CMK (cell line): ENCODE measurements at regions not wholly inside any gene's neighbourhood (a gene's known extent, or its start where the extent isn't known, plus 50 kb on each side); places are given as distances from the start of the nearest gene placed in this dataset.
A peak's percentile ranks its signal among the peaks of the same experiment; 100 is the strongest.
"Not testable (repeated sequence)": the region's sequence is repeated elsewhere in the genome, so short reads cannot be mapped to it uniquely, and the experiment has no call there.

Experiments
- DNase-seq: peaks from one replicate; pipeline ENCODE4 v3.0.0-alpha.2; 2010; ENCODE audit warnings: low read depth

DNA sequence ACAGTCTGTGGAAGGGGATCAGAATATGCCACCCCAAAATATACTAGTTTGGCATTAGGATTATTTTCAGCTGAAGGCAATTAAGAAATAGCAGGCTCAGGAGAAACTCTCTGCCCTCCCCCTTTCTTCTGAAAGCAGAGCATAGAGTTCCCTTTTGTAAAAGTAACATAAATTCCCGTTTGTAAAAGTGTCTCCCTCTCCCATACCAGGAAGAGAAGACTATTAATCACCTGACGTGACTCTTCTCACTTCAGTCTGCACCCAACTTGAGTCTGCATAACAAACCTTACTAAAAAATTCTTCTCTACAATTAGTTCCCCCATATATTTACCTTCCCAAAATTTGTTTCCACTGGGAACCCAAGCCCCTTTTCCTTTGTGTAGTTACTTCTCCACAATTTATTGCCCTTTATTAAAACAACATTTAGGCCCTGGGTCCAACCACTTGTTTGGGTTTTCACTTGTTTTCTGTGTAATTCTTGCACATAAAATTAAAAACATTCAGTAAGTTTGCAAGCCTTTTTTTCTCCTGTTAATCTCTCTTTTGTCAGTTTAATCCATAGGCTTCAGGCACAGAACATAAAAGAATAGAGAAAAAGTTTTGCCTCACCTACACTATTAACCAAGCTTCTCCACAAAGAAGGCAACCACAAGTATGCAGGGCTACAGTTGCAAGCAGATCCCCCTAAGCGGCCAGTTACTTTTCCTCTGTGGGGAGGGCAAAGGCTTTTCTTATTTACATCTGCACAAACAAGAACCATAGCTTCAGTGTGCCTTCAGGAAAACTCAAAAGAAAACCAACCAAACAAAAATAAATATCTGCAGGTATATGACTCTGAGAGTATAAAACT, 73.8 kb upstream of the EPCAM start:
- no peak for DNase-seq

DNA sequence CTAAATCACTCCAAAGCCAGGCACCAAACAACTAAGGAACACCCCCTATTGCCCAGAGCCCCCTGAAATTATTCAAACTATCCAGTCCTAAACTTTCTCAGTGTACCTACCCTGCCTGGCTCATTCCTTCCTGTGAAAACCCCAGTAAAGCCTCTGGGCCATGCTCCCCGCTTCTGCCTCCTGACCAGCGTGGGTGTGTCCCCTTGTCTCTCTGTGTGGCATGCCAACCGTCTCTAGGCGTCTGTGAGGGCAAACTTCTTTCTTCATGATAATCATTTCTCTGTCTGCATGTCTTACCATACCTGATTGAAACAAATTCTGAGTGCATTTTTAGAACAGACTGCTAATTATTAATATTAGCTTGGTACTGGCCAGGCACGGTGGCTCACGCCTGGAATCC, 75.1 kb upstream of the EPCAM start:
- no peak for DNase-seq

DNA sequence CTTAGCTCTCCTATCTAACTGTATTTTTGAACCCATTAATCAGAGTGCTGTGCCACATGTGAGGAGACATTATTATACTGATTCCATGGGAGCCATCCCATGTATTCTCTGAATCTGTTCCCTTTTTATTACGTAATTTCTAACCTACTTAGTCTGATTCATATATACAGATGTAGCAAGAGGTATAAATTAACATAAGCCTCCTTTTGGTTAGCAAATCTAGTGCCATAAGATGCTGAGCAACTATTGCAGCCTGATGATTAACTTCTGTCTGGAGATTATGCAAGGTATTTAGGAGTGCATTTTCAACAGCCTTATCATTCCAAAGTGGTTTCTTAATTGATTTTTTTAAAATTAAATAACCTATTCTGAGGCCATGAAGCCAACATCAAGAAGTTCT, 80.2 kb upstream of the EPCAM start:
- DNase-seq, result no peak

DNA sequence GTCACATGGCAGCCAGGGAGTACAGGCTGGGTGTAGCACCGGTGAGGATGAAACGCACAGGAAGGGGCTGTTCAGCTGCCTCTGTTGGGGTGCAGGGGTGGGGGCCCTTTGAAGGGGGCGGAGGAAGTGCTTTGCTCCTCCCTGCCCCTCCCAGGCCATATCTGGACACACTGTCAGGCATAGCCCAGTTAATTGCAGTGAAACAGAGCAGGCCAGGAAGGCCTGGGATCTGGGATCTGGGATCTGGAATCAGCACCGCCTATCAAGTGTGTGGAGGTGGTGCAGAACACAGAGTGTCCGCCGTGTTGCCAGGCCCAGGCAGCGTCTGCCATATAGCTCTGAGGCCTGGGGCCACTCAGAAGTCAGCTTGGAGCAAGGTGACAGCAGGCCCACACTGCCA, 85.5 kb upstream of the EPCAM start:
- DNase-seq, result no peak

DNA sequence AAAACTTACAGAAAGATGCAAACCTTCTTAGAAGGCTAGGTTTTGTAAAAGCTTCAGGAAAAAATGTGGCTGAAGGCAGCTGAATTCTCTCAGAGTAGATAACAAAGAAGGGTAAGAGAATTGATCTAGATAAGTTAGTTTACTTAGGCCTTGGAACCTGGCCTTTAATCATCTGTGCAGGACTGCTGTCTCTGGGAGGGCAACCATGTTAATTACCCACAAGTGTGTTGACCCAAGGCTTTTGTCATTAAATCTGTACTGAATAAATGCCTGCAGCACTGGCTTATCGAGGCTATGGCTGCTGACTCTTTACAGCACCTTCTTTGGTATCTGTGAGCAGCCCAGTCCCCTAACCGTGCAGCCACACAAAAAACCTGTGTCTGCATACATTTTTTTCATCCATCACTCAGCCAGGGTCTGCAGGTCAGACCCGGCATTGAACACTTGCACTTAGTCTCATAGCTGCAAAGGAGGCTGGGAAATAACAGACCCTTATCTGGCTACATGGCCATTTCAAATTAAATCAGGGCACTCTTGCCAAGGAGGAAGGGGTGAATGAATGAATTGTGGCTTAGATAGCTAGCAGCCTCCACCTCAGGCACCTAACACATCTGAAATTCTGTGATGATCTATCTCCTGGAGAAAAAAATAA, 86.4 kb upstream of the EPCAM start:
- DNase-seq, result no peak

DNA sequence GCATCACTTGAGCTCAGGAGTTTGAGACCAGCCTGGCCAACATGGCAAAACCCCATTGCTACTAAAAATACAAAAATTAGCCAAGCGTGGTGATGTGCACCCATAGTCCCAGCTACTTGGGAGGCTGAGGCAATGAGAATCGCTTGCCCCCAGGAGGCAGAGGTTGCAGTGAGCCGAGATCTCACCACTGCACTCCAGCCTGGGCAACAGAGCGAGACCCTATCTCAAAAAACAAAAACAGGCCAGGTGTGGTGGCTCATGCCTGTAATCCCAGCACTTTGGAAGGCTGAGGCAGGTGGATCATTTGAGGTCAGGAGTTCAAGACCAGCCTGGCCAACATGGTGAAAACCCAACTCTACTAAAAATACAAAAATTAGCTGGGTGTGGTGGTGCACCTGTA, 89.6 kb upstream of the EPCAM start:
- DNase-seq, result not testable (repeated sequence)

DNA sequence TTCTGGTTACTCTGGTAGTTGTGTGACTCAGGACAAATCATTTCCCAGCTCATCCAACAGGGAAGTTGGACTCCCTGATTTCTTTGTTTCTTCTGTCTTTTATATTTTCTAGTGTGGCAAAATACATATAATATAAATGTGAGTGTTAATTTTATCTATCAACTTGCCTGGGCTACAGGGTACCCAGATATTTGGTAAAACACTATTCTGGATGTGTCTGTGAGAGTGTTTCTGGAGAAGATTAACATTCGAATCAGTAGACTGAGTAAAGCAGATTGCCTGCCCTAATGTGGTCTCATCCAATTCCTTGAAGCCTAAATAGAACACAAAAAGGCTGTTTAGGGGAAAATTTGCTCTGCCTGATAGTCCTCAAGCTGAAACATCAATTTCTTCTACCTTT, 91.1 kb upstream of the EPCAM start:
- DNase-seq, result no peak

DNA sequence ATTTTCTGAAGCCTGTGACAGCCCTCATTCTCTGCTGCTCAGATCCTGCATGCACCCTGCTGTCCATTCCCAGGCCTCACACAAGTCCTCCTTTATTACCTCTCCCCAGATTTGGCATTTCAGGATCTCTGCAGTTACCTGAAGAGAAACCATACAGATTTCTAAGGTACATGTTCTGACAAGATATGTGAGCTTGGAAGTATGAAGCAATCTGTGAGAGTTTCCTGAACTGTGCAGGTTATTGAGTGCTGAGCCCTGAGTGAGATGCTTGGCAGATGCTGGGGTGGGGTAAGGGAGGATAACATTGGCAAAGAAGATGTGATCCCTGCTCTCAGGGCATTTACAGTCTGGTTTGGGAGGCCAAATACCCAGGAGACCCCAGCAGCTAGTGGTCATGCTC, 91.9 kb upstream of the EPCAM start:
- DNase-seq, result no peak

DNA sequence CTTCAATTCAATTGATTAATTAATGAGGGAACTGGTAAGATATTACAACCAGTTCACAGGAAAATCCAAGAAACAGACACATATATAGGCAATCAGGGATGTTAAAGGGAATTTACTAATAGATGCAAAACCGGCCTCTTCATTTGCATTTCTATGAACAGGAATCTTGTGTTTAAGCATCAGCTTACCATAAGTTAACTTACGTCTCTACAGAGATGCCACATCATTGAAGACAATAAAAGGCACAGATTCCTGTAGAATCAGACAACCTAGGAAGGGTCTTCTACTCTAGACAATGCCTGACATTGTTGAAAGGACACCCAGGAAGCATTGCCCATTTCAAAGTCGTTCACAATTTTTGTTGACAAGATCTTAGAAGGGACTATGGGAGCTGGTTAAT, 93.0 kb upstream of the EPCAM start:
- DNase-seq, result no peak

DNA sequence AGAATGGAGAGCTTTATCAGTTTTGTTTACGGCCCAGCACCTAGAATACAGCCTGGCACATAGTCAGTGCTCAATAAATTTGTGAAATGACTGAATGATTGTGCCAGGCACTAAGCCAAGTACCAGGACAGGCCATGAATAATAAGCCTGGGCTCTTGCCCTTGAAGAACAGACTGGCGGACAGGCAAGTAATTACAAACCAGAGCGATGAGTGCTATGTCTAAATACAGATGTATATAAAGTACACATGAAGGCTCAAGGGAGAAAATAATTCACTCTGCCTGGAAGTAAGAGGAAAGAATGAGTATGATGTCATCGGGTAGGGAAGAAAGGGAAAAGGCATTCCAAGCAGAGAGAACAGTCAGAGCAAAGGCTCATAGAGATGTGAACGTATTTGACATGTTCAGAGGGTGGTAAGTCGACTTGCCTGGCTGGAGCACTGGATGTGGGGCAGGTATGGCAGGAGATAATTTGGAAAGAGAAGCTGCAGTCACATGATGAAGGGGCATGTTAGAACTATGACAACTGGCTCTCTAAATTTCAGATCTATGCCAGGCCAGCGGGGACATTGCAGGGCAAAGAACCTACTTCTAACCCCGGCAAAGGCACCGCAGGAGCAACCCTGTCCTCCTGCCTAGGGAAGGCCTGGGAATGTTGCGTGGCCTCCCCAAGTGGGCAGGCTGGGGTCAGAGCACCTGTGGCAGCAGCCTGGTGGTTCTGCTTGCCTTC, 94.9 kb upstream of the EPCAM start:
- no peak for DNase-seq

DNA sequence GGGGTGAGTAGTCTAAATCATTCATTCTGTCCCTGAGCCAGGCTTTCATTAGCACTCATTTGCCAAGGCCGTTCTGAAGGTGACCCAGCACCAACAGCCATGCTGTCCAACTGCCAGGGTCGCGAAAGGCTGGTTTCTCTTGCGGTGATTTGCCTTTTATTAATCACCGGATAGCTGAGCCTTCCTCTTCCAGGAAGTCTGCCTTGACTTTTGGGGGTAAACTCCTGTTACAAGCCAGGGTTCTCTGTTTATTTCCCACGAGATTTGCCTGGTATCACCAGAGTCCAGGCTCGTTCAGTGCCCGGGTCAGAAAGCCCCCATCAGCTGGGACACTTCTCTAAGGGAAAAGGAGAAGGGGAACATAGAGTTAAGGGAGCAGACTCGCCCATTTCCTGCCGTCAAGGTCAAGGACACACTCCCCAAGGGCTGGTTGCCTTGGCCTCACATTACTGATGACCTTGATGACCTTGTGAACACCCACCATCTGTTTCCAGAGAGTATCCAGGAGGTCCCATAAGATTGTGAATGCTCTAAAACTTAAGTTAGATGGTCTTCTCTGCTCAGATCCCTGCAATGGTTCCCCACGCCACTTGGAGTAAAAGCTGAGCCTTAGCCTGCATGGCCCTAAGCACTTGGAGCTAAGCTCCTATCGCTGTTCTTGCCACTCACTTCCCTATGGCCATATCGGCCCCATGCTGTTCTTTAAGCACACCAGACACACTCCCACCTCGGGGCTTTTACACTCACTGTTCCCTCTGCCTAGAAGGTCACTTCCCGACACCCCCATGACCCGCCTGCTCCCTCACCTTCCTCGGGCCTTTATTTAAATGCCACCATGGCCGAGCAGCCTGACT, 96.0 kb upstream of the EPCAM start:
- no peak for DNase-seq

DNA sequence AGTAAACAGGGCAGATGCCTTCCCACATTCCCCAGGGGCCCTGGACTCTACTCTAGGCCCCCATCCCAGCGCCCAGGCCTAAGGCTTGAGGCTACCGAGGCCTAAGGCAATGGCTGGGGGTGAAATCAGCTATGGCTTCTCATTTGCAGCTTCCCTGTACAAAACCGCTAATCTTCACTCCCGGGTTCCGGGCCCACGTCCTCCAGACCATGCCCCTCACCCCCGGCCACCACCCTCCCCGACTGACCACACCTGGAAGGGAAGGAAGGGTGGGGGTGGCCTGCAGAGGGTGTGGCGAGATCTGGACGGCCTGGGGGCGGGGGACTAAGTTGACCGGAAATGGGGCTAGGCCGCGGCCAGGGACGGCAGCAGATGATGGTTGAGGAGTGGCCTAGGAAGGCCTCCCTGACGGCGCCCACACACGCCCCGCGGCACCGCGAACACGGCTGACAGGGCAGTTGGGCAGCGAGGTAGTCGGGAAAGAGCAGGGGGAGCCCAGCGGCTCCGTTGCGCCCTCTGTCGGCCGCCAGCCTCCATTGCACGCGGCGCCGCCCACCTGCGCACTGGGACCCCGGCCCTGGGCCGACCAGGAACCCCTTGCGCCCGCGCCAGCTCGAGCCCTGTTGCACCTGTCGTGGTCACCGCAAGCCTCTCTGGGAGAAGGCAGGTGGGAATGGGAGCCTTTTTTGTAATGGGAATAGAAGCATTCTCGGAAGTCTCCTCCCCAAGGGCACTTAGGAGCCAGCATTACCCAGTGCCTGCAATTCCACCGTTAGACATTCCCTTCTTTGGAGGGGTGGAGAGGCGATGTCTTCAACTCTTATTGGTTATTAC, 95.9 kb upstream of the CALM2 start:
- peak; percentile 96 for DNase-seq

DNA sequence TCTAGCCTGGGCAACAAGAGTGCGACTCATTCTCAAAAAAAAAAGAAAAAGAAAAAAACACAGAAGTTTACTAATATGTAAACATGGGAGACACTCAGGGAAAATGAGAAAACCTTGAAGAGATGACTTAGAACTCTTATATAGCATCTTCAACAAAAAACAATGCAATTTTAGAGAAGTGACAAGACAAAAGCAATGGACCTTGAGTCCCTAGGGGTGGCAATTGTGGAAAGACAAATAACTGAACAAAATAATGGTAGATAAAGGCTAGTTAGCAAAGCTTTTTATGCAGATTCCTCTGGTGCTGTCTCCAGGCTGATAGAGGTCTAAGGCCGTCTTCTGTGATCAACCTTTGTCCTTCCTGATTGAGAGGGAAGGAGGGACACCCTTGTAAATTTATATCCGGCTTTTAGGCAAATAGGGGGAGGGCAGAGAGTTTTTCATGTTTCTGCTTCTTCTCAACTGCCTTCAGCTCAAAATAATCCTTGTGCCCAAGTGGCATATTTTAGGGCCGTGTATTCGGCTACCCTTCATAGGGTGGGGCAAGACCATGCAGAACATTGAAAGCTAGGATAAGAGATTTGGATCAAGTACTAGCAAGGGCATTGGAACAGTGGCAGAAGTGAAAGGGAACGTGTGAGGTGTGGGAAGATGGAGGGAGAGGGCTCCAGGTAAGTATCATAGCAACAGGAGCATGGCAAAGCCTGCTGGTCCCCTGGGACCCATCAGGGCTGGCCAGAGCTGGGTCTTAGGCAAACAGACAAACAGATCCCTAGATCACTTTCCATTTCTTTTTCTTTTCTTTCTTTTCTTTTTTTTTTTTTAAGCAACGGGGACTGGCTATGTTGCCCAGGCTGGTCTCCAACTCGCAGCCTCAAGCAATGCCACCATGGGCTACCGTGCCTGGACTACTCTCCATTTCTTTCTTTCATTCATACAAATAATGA, 95.0 kb upstream of the CALM2 start:
- DNase-seq, result no peak

DNA sequence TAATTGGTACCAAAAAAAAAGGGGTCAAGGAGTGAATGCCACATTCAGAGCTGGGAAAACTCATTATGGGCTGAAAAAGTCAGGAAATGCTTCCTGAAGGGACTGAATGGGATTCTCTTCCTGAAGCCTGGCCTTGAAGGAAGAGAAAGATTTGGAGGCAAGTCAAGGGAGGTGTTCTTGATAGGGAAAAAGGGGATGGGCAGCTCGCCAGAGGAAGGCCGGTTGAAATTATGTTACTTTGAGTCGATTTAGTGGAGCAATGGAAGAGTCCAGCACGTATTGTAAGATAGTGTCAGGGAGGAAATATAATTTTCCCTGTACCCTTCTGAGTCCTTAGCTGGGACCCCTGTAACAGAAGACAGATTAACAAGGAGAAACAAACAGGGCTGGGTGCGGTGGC, 94.1 kb upstream of the CALM2 start:
- no peak for DNase-seq

DNA sequence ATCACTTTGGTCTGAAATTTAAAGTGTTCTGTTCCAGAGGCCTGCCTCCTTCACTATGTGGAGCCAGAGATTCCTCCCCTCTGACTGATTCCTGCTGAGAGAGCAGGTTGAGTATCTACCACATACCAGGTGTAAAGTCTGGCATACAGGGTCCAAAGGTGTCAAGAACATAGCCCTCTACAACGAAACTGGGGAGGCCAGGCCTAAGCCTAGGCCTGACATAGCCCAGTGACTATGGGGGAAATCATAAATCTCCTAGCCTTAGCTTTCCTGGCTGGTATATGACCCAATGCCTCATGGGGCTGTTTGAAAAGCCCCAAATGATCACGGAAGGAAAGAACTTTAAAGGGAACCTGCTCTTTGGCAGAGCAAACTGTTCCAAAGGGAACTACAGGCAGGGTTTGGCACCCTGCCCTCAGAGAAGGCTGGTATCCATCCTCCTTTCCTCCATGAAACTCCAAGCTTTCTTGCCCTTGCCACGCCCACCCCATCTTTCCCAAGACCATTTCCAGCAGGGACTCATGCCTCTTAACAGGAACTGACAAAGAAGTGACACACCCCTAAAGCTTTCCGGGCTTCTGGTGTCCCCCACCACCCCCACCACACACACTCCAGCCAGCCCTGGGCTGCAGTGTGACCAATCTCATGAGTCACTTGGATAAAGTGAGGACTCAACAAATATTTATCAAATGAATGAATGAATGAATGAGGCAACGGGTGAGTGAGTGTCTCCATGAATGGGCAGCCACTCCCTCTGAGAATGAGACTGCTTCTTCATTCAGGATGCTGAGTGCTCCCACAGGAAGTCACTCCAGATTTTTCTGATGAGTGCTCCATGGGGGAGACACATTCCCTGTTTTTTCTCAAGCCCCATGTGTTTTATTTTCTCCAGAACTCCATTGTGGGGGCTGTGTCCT, 93.3 kb upstream of the CALM2 start:
- DNase-seq, result no peak

DNA sequence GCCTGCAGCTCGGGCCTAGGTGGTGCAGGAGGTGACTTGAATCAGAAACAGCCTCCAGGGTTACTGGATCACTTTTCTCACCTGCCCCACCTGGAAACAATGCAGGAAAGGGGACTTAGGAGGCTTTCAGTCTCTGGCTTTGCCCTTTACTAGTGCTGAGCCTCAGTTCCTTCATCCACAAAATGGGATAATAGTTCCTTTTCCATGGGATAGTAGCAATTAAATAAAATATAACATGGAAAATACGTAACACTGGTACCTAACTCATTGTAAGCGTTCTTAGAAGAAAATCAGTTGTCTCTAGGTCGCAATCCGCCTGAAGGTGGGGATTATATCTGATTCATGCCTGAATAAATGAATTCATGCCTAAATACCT, 91.4 kb upstream of the CALM2 start:
- no peak for DNase-seq

DNA sequence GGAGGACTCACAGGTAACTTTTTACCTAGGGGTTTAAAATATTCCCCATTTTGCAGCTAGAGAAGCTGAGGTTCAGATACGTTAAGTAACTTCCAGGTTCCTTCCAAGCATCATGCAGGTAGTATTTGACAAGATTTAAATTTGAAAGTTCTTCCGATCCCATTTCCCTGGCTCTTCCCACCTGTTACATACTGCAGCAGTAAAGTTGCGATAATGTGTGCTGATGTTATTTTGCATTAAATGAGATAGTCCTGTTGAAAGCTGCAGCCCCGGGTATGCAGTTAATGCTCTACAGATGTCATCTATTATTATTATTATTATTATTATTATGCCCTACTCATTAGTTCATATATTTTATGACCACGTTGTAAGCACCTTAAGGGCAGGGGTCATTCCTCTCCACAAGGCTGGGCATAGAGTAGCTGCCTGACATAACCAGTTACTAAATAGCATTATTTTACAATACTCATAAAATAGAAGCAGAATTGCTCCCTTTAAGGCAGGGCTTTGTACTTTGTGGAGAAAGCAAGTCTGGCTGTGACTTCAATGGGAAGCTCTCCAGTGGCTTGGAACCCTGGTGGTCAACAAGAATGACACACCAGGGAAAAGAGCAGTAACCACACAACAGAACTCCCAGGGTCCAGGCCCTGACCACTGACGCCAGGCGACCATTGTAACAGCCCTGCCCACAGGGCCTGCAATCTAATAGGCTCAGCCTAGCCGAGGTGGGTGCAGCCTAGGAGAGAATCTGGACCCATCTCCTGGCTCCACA, 90.8 kb upstream of the CALM2 start:
- DNase-seq, result no peak

DNA sequence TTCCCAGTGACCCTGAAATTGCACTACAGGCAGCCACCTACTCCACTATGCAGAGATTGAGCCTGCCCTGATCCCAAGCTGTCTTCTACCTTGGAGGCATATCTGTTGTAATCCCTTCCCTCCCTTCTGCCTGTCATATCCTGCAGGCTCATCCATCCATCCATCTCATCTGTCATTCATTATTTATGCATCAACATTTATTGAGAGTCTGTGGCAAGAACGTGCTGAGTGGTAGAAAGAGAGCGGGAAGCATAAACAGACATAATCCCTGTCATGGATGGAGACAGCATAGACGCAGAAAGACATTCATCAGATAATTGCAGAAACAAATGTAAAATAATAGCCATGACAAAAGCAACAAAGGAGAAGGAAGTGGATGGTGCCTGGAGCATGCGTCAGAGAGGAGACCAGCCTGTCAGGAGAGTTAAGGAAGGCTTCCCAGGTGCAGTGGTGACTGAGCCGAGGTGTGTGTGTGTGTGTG, 89.5 kb upstream of the CALM2 start:
- DNase-seq, result no peak
